ENCODE measurements at regions not wholly inside any gene's neighbourhood (a gene's known extent, or its start where the extent isn't known, plus 50 kb on each side); places are given as distances from the start of the nearest gene placed in this dataset.

DNA sequence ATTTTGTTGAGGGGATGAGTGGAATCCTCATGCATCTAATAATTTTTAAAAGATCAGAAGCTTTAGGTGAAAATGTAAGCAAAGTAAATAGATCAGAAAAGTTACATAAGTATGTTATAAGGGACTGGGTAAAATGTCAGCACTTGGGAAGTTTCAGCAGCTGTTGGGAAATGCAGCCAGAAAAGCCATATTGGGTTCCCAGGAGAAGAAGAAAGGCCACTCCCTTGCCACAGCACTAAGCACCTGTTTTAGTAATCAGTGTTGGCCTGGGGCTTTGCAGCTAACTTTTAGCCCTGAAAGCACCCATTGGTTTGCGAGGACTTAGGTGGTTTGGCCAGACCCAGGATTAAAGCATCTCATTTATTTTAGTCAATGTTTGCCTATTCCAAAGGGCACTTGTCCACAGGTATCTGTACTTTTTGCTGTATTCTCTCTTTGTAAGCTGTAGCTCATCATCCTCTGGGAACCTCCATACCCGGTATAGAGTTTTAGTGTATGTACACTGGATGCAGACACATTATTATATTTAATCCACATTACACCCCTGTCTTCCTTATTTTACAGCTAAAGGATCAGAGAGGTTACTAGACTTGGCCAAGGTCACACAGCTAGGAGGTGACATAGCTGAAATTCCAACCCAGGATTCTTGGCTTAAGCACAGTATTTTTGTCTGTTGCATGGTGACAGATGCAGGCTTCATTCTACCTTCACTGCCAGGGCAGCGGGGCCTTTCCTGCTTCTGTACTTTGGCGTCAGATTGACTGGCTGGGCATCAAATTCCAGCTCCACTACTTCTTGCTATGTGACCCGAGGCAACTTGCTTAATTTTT lies 127.7 kb upstream of the SESN3 start:
- DNase-seq (ENCODE audit: low read depth), result no peak
- TF ChIP-seq, protein P1, sequence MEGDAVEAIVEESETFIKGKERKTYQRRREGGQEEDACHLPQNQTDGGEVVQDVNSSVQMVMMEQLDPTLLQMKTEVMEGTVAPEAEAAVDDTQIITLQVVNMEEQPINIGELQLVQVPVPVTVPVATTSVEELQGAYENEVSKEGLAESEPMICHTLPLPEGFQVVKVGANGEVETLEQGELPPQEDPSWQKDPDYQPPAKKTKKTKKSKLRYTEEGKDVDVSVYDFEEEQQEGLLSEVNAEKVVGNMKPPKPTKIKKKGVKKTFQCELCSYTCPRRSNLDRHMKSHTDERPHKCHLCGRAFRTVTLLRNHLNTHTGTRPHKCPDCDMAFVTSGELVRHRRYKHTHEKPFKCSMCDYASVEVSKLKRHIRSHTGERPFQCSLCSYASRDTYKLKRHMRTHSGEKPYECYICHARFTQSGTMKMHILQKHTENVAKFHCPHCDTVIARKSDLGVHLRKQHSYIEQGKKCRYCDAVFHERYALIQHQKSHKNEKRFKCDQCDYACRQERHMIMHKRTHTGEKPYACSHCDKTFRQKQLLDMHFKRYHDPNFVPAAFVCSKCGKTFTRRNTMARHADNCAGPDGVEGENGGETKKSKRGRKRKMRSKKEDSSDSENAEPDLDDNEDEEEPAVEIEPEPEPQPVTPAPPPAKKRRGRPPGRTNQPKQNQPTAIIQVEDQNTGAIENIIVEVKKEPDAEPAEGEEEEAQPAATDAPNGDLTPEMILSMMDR (IDR thresholded peaks at IDR 0.05; ENCODE audit: control insufficient read depth, extremely low read depth, insufficient read depth), result no peak
- H3K4me3 ChIP-seq (ENCODE audit: low read depth, low read length), result no peak overlapping the region

DNA sequence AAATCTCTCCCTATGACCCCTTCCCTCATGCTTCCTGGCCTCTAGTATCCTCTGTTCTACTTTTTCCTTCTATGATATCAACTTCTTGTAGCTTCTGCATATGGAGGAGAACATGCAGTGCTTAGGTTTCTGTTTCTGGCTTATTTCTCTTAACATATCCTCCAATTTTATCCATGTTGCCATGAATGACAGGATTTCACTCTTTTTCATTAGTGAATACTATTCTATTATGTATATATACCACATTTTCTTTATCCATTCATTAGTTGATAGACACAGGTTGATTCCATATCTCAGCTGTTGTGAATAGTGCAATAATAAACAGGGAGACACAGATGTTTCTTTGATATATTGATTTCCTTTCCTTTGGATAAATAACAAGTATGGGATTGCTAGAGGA lies 123.3 kb upstream of the SESN3 start:
- no peak for DNase-seq (ENCODE audit: low read depth)
- TF ChIP-seq, protein P1 (IDR thresholded peaks at IDR 0.05; ENCODE audit: control insufficient read depth, extremely low read depth, insufficient read depth), result no peak
- H3K4me3 ChIP-seq (ENCODE audit: low read depth, low read length), result no peak overlapping the region

DNA sequence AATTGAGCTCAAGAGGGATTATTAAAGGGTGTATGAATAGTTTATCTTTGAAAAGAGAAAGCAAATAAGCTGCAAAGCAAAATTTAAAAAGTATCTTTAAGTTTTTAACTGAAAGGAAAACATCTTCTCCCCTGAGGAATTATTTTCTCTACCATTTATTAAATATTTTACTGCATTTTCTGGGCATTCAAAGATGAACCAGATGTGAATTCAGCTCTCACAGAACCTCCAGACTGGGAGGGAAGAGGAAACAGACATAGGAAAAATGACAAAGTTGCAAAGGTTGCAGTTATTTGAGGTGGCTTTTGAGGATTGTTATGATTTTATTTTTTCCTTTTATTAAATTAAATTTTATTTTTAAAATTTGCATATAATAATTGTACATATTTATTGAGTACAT lies 122.7 kb upstream of the SESN3 start:
- H3K4me3 ChIP-seq (ENCODE audit: low read depth, low read length), result no peak overlapping the region
- no peak for DNase-seq (ENCODE audit: low read depth)
- TF ChIP-seq, protein P1 (IDR thresholded peaks at IDR 0.05; ENCODE audit: control insufficient read depth, extremely low read depth, insufficient read depth), result no peak

DNA sequence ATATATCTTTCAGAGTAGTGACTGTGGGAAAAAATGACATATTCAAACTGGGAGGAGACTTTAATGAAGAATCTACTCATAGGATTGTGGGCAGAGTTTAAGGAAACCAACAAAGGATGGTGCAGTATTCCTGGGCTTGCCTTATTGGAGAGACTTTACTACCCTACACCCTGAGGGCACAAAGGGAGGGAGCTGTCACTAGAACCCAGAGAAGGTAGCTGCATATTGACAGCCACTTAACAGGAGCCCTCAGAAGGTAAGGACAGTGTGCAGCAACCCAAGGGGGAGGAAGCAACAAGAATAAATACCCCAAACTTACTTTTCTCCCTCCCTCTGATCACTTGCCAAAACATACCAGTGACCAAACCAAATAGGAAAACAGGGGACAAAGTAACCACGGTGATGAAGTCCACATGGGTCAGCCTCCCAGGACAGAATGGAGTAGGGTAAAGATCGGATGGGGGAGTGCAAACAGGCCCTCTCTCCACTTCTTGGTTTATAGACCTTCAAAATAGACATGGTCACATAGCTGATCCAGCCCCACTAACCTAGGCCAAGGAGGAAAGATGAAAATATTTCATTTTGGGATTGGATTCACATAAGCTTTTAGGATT lies 121.8 kb upstream of the SESN3 start:
- H3K4me3 ChIP-seq (ENCODE audit: low read depth, low read length), result no peak overlapping the region
- TF ChIP-seq, protein P1 (IDR thresholded peaks at IDR 0.05; ENCODE audit: control insufficient read depth, extremely low read depth, insufficient read depth), result no peak
- no peak for DNase-seq (ENCODE audit: low read depth)

DNA sequence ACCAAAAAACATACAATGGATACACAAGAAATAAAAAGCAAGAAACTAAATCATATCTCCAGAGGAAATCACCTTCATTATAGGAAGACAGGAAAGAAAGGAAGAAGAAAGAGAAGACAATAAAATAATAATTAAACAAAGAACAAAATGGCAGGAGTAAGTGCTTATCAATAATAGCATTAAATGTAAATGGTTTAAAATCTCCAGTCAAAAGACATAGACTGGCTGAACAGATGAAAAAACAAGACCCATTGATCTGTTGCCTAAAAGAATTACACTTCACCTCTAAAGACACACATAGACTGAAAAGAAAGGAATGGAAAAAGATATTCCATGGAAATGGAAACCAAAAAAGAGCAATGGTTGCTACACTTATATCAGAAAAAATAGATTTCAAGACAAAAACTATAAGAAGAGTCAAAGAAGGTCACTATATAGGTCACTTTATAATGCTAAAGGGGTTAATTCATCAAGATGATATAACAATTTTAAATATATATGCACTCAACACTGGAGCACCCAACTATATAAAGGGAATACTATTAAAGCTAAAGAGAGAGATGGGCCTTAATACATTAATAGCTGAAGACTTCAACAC lies 118.4 kb upstream of the SESN3 start:
- TF ChIP-seq, protein P1 (IDR thresholded peaks at IDR 0.05; ENCODE audit: control insufficient read depth, extremely low read depth, insufficient read depth), result no peak
- no peak for DNase-seq (ENCODE audit: low read depth)
- no peak overlapping the region for H3K4me3 ChIP-seq (ENCODE audit: low read depth, low read length)

DNA sequence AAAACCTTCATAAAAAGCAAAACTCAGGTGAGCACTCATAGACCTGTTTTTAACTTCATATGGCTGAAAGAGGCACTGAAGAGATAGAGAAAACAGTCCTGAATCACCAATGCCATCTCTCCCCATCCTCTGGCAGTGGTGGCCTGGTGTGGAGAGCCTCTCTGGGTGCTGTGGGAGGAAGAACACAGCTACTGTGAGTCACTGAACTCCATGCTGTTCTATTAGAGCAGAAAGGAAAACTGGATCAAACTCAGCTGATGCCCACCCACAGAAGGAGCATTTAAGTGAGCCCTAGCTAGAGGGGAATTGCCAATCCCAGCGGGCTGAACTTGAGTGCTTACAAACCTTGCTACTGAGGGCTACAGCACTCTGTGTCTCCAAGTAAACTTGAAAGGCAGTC lies 115.3 kb upstream of the SESN3 start:
- no peak for DNase-seq (ENCODE audit: low read depth)
- no peak overlapping the region for H3K4me3 ChIP-seq (ENCODE audit: low read depth, low read length)
- TF ChIP-seq, protein P1 (IDR thresholded peaks at IDR 0.05; ENCODE audit: control insufficient read depth, extremely low read depth, insufficient read depth), result no peak

All from LNCaP clone FGC (cell line).